Mammary epithelial cell (primary cell): ENCODE measurements at regions not wholly inside any gene's neighbourhood (a gene's known extent, or its start where the extent isn't known, plus 50 kb on each side); places are given as distances from the start of the nearest gene placed in this dataset.

Experiments
- EZH2 ChIP-seq: IDR thresholded peaks from 2 replicates; pipeline ENCODE4 v1.6.1; 2012; ENCODE audit warnings: low read length, inconsistent platforms, borderline replicate concordance
- TF ChIP-seq, protein P1 (sequence below), 2 donors: IDR thresholded peaks in 1 of 2; conservative IDR thresholded peaks in 1 of 2; 2 replicates each; pipeline ENCODE4 v1.5.1; 2011 to 2012; ENCODE audit warnings: inconsistent platforms in 2 of 2, low read length in 2 of 2, mild to moderate bottlenecking in 2 of 2, control low read depth in 1 of 2, low read depth in 1 of 2; ENCODE audit not compliant: insufficient read depth in 1 of 2; ENCODE audit errors: extremely low read depth in 1 of 2

DNA sequence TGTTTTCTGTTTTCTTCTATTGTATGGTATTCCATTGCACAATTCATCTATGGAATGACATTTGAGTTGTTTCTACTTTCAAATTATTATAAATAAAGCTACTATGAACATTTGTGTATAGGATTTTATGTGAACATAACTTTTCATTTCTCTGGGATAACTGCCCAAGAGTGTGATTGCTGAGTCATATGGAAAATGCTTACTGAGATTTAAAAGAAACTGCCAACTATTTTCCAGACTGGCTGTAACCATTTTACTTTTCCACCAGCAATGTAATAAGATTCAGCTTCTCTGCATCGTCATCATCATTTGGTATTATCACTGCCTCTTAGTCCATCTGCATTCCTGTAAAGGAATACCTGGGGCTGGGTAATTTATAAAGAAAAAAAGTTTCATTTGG lies 779.6 kb upstream of the PRMT6 start:
- TF ChIP-seq, protein P1, sequence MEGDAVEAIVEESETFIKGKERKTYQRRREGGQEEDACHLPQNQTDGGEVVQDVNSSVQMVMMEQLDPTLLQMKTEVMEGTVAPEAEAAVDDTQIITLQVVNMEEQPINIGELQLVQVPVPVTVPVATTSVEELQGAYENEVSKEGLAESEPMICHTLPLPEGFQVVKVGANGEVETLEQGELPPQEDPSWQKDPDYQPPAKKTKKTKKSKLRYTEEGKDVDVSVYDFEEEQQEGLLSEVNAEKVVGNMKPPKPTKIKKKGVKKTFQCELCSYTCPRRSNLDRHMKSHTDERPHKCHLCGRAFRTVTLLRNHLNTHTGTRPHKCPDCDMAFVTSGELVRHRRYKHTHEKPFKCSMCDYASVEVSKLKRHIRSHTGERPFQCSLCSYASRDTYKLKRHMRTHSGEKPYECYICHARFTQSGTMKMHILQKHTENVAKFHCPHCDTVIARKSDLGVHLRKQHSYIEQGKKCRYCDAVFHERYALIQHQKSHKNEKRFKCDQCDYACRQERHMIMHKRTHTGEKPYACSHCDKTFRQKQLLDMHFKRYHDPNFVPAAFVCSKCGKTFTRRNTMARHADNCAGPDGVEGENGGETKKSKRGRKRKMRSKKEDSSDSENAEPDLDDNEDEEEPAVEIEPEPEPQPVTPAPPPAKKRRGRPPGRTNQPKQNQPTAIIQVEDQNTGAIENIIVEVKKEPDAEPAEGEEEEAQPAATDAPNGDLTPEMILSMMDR (conservative IDR thresholded peaks at IDR 0.05 in 1 of 2, IDR thresholded peaks at IDR 0.05 in 1 of 2; ENCODE audit: extremely low read depth in 1 of 2, insufficient read depth in 1 of 2, low read depth in 1 of 2, low read length in 2 of 2): no peak
- TF ChIP-seq EZH2: no peak
